Lower leg skin (tissue), 3 donors: ENCODE measurements at regions not wholly inside any gene's neighbourhood (a gene's known extent, or its start where the extent isn't known, plus 50 kb on each side); places are given as distances from the start of the nearest gene placed in this dataset.

Experiments
- POLR2A ChIP-seq, 2 donors: fragments of 450-650 bp; IDR thresholded peaks; one replicate each; pipeline ENCODE4 v1.6.1; 2016 to 2017; ENCODE audit warnings: antibody characterized with exemption in 2 of 2, mild to moderate bottlenecking in 1 of 2, moderate library complexity in 1 of 2
- TF ChIP-seq, protein P1 (sequence below), 3 donors: fragments of 450-650 bp; IDR thresholded peaks; one replicate each; pipeline ENCODE4 v1.5.1; 2016; ENCODE audit warnings: antibody characterized with exemption in 3 of 3, mild to moderate bottlenecking in 3 of 3, moderate library complexity in 2 of 3

DNA sequence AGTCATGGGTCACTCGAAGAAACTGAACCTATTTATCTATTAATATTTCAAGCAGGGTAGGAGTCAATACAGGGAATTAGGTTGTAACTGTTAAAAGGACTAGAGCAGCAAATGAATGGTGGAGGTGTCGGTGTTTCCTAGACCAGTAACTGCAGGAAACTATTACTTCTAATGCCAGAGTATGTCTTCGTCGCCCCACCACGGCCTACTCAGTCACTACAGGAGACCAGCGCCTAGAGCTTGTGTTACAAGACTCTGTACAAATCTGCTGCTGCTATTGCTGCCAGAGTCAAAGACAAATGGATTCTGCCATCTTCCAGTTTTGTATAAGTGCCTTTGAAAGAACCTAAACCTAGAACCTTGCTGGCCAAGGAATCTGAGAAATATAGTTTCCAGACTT lies 343.9 kb downstream of the SOX4 start:
- TF ChIP-seq POLR2A (IDR thresholded peaks at IDR 0.05) = no peak
- TF ChIP-seq, protein P1, sequence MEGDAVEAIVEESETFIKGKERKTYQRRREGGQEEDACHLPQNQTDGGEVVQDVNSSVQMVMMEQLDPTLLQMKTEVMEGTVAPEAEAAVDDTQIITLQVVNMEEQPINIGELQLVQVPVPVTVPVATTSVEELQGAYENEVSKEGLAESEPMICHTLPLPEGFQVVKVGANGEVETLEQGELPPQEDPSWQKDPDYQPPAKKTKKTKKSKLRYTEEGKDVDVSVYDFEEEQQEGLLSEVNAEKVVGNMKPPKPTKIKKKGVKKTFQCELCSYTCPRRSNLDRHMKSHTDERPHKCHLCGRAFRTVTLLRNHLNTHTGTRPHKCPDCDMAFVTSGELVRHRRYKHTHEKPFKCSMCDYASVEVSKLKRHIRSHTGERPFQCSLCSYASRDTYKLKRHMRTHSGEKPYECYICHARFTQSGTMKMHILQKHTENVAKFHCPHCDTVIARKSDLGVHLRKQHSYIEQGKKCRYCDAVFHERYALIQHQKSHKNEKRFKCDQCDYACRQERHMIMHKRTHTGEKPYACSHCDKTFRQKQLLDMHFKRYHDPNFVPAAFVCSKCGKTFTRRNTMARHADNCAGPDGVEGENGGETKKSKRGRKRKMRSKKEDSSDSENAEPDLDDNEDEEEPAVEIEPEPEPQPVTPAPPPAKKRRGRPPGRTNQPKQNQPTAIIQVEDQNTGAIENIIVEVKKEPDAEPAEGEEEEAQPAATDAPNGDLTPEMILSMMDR (IDR thresholded peaks at IDR 0.05) = no peak
